ENCODE measurements at regions not wholly inside any gene's neighbourhood (a gene's known extent, or its start where the extent isn't known, plus 50 kb on each side); places are given as distances from the start of the nearest gene placed in this dataset.
A peak's percentile ranks its signal among the peaks of the same experiment; 100 is the strongest.
"Not testable (repeated sequence)": the region's sequence is repeated elsewhere in the genome, so short reads cannot be mapped to it uniquely, and the experiment has no call there.

DNA sequence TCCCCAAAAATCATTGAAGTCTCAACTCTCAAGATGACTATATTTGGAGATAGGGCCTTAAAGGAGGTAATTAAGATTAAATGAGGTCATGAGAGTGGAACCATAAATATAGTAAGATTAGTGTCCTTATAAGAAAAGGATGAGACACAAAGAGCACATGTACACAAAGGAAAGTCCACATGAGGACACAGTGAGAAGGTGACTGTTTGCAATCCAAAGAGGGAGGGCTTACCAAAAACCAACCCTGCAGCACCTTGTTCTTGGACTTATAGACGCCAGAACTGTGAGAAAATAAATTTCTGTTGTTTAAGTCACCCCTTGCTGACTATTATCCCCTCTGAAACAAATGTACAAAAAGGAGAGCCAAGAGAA is 150.4 kb upstream of the SMLR1 start:
- DNase-seq = no peak

DNA sequence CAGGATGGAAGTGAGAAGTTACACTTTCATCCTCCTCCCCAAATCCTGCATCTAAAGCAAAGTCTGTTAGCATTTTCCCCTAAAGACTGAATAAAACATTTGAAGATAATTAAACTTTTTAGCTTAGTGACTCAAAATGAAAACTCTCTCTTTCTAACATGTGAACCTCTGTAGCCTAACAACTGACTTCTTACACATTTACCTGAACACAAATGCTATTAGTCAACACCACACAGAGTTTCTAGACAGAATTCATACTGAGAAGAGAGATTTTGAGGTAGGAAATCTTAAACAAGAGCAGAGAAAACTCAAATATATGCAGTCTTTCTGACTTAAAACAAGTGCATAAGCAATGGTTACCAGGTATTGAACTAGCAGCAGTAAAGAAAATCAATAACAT is 149.9 kb upstream of the SMLR1 start:
- no peak for DNase-seq

- no peak for DNase-seq
Measured at GRCh38 chr6:130677766-130678165, 149.4 kb upstream of the SMLR1 start.

DNA sequence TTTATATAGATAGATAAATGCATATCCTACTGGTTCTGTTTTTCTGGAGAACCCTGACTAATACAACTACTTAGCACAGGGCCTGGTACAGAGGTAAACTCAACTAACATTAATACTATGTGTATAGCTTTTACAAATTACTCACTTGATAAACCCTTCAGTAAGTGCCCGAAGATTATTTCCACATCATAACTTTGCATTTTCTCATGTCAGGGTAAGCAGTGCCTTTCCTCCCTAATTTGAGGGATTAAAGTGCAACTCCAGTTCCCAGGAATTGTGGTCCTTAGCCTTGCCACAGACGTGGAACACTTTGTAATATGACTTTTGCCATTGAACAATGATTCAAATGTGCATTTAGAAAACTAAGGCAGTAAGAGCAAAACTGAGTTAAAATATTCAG is 147.5 kb upstream of the SMLR1 start:
- DNase-seq = no peak

- no peak for DNase-seq
Measured at GRCh38 chr6:130680116-130680515, 147.1 kb upstream of the SMLR1 start.

DNA sequence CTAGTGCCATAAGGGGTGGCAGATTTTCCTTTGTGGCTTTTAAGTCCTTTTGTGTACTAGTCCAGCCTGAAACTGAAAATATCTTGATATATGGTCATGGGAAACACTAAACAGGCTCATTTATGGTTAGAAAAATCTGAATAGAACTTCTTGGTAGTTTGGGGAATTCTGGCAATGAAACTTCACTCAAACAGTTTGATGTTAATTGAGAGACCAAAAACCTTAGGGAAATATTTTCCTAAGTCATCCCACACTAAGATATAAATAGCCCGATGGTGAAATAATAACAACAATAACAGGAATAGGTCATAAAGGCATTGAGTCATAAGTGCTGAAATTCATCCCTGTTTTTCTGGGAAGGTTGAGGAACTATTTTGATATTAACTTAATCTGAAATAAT is 146.2 kb upstream of the SMLR1 start:
- no peak for DNase-seq

DNA sequence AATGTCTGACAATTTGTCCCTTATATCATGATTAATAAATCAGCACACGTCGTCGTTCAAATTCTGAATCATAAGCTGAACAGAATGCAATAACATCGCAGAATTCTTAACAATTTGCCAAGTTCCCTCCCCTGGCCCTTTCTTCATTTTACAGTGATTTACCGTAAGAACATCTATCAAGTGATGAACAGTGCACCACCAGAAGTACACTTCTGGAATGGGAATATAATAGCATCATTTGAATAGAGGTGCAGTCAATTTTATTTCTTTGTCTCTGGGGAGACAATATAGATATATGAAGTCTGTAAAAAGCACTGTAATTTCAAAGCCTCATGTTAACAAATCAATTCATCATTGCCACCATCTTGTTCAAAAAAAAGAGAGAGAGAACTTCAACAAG is 145.1 kb upstream of the SMLR1 start:
- DNase-seq = no peak

DNA sequence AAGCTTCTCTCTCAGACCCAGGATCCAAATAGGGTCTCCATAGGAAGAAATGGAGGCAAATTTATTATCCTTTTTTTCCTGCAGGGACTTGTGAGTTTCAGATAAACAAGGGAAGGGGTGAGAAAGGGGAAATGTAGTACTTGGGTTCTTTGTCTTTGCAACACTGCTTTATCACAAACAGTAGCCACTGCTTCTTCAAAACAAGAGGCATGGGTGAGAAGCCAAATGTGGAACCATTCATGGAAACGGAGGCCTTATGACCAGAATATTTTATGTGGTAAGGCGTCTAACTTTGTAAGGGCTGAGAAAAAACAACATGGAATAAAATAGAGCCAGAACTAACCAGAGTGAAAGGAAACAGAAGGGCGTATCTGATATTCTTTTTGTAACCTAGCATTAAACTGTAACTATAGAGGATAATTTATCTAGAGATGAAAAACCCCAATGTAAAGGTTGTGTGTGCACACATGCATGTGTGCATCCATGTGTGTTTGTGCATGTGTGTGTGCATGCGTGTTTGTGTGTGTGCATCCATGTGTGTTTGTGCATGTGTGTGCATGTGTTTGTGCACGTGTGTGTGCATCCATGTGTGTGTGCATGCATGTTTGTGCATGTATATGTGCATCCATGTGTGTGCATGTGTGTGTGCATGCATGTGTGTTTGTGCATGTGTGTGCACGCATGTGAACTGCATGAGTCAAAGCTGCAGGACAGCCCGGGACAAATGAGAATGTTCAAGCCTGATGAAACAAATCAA is 143.3 kb upstream of the SMLR1 start:
- DNase-seq = no peak

- DNase-seq = no peak
Measured at GRCh38 chr6:130692659-130693058, 134.5 kb upstream of the SMLR1 start.

- DNase-seq = no peak
Measured at GRCh38 chr6:130693944-130694343, 133.3 kb upstream of the SMLR1 start.

DNA sequence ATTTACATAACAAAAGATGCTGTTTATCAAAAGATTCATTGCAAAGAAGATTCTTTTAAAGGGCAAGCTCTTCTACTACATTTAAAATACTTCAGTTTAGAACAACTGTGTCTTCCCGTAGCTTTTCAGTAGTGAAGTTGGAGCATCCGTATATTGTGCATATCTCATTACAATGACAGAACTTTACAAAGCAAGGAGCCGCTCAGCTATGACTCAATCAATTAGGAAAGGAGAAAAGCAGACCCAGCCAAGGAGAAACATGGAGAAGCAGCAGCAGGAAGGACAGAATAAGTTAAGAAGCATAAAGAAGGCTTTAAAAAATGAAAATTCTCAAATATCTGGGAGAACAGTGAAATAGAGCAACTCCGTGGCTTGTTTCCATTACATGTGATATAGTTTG is 132.6 kb upstream of the SMLR1 start:
- DNase-seq = no peak

DNA sequence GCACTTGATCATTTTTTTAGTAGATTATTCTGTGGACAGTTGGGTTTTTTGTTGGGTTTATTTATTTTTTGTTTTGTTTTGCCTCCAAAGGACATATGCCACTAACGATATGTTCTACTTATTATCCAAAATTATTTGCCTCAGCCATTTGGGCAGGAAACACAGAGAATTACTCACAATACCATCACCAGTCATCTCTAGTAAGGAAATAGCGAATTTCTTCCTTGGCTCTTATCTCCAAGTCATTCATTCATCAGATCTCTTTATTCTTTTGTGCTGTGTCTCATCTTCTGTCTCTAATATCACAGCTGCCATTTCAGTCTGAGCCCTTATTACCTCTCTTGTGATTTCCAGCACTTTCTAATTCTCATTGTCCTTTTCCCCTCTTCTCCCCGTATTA is 130.4 kb upstream of the SMLR1 start:
- no peak for DNase-seq

DNA sequence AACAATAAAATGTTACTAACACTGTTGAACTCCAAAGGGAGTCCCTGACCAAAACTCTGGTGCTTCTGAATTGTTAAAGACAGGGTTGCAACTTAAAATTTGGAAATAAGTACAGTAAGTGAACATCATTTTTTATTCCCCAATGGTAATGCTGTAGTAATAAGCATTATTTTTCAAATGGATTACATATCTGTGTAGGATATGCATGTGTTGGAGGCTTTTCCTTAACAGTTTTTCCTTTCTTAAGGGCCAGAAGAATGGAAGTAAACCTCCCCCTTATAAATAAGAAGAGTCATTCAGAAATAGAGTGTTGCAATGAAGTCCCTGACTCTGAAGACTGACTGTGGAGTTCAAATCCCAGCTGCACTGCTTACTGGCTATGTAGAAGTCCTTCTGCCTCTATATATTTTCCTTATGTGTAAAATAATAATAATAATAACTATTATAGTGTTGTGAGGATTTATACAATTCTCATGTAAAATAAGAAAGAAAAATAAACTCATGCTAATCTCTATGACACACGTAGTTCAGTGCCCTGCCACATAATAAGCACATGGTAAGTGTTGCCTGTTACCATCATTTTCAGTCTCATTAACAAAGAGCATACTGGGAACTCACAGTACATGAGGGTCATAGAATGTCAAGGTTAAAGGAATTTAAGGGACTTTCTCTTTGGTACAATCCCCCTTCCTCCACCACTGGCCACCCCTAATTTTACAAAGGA is 129.8 kb upstream of the SMLR1 start:
- no peak for DNase-seq

- peak; percentile 4 for DNase-seq
Measured at GRCh38 chr6:130697995-130698535, 129.1 kb upstream of the SMLR1 start.

DNA sequence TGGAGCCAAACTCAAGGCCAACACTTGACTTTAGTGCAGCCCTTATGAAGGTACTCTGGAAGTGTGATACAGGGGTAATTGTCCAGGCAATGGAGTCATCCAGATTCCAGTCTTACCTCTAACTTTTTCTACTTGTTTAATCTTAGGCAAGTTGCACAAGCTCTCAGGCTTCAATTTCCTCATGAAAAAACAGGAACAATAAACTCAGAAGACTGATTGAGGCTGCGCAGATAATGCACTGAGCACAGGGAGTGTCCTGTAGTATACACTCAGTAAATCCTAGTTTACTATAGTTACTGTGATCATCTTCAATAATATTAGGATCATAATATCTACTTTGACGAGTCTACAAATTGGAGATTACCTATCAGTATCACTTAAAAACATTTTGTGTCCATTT is 127.5 kb upstream of the SMLR1 start:
- DNase-seq = no peak

GRCh38 chr6:130700397-130700796 is 126.8 kb upstream of the SMLR1 start:
- no peak for DNase-seq

GRCh38 chr6:130708338-130708737 is 118.9 kb upstream of the SMLR1 start:
- DNase-seq = peak; percentile 35

DNA sequence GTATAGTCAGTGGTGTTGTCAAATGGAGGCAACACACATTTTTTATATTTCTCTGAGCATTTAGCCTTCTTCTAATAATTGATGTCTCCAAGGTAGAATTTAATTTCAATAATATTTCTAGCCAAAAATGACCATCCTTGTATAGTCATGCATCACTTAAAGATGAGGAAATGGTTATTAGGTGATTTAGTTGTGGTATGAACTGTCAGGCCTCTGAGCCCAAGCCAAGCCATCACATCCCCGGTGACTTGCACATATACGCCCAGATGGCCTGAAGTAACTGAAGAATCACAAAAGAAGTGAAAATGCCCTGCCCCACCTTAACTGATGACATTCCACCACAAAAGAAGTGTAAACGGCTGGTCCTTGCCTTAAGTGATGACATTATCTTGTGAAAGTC is 115.6 kb upstream of the SMLR1 start:
- DNase-seq = not testable (repeated sequence)

DNA sequence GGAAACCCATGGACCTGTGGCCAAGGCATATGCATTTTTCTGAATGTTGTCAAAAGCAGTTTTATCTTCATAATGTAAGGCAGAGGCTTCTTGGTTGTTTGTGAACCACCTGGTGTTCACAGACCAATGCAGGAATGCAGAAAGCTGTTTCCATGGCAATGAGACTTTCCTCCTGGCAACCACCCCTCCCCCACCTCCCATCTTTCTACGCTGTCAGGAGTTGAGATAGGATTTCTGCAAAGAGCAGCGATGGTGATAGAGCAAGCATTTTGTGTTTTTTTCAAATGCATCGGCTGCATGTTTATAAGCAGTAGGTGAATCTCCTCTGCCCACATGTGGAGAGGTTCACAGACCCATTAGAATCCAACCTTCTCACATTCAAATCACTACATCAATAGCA is 114.1 kb upstream of the SMLR1 start:
- no peak for DNase-seq

DNA sequence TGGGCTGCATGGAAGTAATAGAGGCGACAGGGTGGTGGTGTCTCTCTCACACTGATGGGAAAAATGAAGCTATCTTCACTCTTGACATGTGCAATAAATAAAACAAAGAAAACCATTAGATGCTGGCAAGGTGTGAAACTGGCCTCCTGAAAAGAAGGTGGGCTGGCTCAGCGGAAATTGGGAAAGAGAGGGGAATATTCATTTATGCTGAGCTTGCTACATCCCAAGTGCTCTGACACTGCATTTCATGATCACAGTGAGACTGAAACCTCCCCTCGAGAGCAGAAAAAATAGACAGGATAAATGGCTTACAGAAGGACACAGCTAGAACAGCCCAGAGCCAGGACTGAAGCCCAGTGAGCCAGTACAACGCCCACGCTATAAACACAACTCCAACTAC is 112.1 kb upstream of the SMLR1 start:
- DNase-seq = no peak

GRCh38 chr6:130716466-130716865 is 110.7 kb upstream of the SMLR1 start:
- DNase-seq = no peak

DNA sequence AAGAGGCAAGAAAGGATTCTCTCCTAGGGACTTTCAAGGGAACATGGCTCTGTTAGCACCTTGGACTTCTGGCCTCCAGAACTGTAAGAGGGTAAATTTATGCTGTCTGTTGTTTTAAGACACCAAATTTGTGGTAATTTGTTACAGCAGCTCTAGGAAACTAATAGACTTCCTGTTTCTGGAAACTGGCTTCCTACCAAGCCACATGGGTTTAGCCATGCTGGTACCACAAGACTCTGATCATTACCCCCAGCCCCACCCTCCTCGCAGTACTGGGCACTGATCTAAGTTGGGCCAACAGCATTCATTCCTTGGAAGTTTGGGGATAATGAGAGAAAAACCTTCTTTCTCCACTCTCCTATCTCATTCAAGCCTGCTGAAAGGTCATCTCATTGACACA is 109.5 kb upstream of the SMLR1 start:
- DNase-seq = no peak

DNA sequence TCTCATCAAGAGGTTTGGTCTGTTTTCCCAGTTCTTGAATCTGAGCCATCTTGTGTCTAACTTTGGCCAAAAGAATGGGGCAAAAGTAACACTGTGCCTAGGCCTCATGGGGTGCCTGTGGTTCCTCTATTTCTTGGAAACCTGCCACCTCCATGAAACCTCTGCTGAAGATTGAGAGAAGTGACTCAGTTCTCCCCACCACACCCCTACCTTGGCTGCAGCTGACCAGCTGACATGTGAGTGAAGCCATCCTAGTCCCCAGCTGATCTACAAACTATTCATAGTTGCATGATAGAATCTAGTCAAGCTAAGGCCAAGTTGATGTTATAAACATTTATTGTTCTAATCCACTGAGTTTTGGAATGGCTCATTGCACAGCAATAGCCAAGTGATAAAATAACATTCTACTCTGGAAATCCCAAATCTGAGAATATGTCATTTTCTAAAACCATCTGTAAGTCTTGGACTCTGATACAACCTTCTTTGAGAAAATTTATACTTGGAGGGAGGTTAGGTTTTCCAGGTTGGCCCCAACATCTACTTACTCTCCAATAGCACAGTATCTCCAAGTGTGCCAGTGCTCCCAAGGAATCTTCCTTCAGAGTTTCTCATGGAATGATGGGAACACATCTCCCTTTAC is 107.0 kb upstream of the SMLR1 start:
- no peak for DNase-seq

DNA sequence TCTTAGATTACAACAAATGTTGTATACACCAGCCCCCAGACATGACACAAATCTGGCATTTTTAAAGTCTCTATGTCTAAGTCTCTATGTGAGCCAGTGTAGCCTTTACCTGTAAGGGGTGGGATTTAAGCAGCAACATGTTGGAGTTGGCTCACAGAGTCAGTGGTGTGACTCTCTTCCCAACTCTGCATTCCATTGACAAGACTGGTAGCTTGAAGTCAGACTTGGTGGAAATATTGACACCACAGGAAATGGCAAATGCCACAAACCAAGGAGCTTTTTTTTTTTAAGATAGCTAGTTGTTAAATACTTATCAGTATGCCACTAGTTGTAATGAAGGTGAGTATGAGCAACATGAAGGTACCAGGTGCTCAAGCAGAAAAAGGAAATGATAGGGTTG is 103.1 kb upstream of the SMLR1 start:
- DNase-seq = no peak

All from DMS153 (cell line).